HEK293T (cell line): ENCODE measurements at regions not wholly inside any gene's neighbourhood (a gene's known extent, or its start where the extent isn't known, plus 50 kb on each side); places are given as distances from the start of the nearest gene placed in this dataset.

ENCODE experiments used
- BHLHE40 ChIP-seq: fragments of 450-650 bp; IDR thresholded peaks from 2 replicates; pipeline ENCODE4 v1.6.1; 2016; ENCODE audit warnings: mild to moderate bottlenecking, moderate library complexity, borderline replicate concordance
- ELF4 ChIP-seq: fragments of 450-650 bp; IDR thresholded peaks from 2 replicates; pipeline ENCODE4 v1.6.1; 2017; ENCODE audit warnings: antibody characterized with exemption
- FOXA1 ChIP-seq: fragments of 450-650 bp; IDR thresholded peaks from 2 replicates; pipeline ENCODE4 v1.6.1; 2016; ENCODE audit warnings: mild to moderate bottlenecking
- HDGF ChIP-seq: fragments of 450-650 bp; IDR thresholded peaks from 2 replicates; pipeline ENCODE4 v1.6.1; 2017; ENCODE audit warnings: antibody characterized with exemption, borderline replicate concordance

GRCh38 chr4:53907772-53908171, 156.6 kb downstream of the CHIC2 start:
- TF ChIP-seq HDGF (no peak), ELF4 (no peak), BHLHE40 (no peak), FOXA1 (no peak)
